NCI-H748 treated with DMSO at 0.1 percent for 48 hours (cell line): ENCODE measurements at regions not wholly inside any gene's neighbourhood (a gene's known extent, or its start where the extent isn't known, plus 50 kb on each side); places are given as distances from the start of the nearest gene placed in this dataset.

Experiments used
- DNase-seq: peaks from one replicate; lab custom pipeline; 2025; lab: John Stamatoyannopoulos, UW

DNA sequence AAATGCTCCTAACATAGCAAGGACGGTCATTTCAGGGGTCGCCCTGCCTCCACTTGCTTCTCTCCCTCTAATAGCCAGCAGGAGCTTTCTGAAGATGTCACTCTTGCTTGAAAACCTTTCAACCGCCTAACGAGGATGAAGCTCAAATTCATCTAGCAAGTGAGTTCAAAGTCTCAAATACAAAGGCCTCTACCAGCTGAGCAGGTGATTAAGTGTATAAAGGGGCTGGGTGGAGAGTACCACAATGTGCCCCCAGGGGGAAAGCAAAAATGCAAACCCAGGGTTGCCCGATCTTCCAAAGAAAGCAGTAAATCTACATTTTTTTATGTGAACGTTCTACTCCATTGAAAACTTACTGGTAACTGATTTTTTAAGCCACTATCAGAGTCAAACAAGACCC is 50.4 kb upstream of the GRIP2 start:
- DNase-seq = no peak

DNA sequence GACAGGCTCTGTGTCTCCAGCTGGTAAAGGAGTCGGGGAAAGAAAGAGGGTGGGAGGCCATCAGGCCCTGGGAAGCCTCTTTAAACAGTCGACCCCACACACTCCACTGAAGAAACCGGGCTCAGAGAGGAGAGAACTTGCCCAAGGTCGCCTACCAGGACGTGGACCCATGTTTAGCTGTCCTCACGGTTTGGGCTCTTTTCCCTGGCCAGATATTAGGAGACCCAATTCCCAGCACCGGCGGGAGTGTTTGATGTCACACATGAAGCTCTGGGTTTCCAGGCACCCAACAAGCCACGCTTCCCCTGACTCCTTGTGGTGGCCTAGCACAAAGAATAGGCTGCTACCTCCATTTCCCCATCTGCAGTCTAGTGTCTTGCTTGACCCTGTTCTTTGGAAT is 52.2 kb upstream of the GRIP2 start:
- no peak for DNase-seq

DNA sequence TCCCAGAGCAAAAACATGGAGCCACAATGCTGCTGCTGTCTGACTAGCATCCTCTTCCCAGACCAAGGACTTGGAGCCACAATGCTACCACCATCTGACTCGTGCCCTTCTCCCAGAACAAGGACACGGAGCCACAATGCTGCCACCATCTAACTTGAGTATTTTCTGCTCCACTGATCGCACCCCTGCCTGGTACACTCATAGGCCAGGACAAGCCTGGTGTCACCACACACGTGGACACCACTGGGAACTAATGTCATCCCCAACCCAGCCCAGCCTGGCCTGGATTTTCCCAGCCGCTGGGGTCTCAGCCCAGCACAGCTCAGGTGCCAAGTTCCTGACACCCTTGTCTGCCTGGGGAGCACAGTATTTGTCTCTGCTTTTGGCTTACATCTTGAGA is 52.7 kb upstream of the GRIP2 start:
- DNase-seq = no peak

DNA sequence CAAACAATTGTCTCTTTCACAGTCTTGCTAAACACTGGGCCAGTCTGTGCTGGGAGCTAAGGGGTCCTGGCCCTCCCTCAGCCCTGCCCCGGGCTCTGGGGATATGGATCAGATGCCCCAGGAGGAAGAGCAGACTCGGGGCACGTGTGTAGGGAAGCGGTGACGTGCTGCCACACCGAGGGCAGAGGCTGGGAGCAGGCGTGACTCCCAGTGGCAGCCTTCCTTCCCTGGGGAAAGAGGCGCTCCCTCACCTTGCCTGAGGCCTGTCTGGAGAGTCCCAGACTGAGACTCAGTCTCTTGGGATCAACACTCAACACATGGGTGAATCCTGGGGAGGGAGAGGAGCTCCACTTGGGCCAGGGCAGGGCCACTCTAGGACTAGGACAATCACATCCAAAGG is 54.1 kb upstream of the GRIP2 start:
- no peak for DNase-seq

DNA sequence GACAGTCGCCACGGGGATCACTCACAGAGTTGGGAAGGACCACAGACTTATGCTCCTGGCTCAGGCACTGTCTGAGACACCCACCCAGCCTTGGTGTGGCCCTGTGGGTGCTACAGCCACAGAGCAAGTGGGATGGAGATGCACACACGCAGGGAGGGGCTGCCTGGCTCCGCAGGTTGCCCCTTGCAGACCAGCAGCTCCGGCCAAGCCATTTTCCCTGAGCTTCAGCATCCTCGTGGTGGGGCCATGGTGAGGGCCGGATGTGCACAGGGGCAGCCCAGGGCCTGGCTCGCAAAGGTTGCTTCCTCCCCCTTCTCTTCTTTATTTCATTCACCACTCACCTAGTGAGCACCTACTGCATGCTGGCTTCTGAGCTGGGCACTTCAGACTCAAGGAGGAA is 55.4 kb upstream of the GRIP2 start:
- no peak for DNase-seq

DNA sequence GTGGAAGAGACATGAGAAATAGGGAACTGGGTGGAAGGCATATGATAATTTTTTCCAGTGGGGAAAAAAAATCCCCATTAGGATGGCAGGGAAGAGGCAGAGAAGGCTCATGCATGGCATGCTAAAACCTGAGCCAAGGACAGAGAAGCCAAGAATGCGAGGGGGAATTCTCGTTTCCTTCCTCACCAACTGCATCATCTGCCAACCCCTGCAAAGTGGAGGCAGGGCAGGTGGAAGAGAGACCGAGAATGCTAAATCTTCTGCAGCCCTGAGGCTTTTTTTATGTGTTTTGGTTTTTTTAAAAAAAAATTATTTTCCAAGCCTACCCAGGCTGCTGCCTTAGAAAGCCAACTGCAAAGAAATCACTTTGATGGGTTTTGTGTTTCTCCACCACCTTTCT is 54.3 kb upstream of the CCDC174 start:
- no peak for DNase-seq

DNA sequence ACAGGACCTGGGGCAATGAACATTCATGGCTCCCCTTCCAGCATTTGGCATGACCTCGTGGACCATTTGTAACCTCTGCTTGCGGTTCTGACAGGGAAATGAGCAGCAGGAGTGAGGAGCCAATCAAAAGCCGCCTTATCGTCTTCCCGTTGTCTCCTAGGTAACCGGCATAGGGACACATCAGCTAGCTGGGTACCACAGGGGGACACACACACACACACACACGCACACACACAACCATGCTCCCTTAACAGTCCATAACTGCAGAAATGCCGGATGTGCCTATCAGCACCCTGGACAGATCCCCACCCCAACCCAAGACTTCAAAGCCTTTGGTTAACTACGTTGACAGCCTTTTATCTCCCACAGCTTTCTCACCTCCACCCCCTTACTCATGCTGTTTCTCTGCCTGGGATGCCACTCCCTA is 53.4 kb upstream of the CCDC174 start:
- peak; percentile 64 for DNase-seq

DNA sequence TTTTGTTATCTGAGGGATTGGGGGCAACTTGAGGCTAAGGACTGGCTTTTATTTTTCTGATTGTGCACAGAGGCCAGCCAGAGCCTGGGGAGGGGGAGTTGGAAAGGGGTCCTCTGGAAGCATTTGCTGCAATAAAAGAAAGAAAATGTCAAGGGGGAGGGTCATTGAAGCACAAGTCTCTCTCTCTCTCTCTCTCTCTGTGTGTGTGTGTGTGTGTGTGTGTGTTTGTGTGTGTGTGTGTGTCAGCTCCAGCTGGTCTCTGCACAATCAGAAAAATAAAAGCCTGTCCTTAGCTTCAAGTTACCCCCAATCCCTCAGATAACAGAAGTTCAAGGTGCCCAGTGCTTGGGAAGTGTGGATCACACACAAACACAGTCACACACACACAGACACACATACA is 52.1 kb upstream of the CCDC174 start:
- DNase-seq = no peak

DNA sequence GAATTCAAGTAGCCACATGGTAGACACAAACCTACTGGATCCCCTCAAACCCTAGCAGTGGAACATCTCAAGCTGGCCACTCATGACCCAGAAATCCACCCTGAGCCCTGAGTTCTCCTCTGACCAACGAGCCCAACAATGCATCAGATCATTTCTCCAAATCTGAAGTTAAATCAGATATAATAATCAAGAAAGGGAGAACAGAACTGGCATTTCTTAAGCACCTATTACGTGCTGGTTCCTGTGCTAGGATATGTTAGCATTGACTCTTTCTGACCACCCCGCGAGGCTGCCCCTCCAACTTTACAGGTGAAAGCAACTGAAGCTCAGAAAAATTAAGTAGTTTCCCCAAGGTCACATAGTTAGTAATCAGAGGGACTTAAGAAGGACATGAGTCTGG is 51.5 kb upstream of the CCDC174 start:
- DNase-seq = no peak

DNA sequence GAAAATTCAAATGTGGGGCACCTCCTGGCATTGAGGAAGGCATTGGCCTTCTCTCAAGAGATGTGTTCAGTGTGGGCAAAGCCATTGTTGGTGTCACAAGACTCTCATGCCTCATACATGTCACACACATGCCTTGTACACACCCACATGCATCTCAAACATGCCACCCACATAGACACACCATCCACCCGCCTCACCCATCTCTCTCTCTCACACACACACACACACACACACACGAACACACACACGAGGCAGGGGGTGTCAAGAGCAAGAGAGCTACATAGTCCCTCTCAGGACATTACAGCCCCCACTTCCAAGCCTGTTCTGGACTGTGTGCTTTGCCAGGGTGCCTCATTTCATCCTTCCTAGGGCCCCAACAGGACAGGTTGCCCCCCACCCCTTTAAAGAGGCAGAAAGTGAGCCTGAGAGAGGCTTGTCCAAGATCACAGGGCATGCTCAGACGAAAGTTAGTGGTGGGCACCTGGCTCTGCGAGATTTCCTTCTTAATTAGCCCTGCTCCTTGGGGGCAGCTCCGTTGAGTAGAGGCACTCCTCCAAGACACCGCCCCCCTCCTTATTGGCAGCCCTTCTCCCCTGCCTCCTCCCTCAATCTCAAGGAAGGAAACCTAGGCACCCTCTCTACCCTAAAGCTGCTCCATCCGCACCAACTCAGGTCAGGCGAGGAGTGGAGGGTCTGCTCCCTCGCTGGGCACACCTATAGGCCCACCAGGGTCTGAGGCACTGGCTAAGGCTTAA is 50.5 kb upstream of the CCDC174 start:
- no peak for DNase-seq

DNA sequence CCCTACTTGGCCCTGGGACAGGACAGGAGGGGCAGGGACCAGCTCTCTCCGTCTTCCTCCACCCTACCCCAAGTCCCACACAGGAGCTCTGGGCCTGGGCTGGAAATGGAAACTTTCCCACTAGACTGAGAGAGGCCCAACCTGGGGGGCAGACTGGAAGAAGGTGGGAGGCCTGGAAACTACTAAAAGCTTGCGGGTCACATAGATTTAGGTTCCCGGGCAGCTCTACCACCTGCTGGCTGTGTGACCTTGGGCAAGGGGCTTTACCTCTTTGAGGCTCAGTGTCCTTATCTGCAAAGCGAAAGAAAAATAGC is 49.9 kb upstream of the CCDC174 start:
- DNase-seq = no peak
